DMS114 treated with DMSO at 0.1 percent for 48 hours (cell line): ENCODE measurements at regions not wholly inside any gene's neighbourhood (a gene's known extent, or its start where the extent isn't known, plus 50 kb on each side); places are given as distances from the start of the nearest gene placed in this dataset.

Experiments used
- DNase-seq: peaks from one replicate; lab custom pipeline; 2025; ENCODE audit not compliant: unreplicated experiment; lab: John Stamatoyannopoulos, UW

GRCh38 chr7:84256571-84256971, 62.0 kb upstream of the SEMA3A start:
- DNase-seq = no peak

DNA sequence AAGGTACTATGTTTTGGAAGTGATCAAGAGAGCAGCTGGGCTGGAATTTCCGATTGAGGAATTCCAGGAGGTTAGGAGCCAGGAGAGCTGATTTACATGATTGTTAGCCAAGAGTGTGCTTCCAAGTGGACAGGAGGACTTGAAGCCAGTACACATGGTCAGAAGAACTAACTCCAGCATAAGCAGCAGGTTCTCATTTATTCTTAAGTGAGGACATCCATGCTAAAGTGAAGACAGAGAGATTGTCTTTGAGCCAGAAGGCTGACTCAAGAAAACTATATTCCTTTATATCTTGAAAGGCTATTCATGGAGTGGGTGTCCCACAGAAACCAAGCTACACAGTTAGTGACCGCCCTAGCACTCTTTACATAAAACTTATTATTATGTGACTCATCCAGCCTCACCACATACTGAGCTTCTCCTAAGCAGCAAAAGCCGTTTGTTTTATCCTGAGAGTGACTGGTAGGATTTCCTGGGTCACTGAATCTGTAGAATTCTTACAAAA, 56.7 kb upstream of the SEMA3A start:
- DNase-seq = no peak

DNA sequence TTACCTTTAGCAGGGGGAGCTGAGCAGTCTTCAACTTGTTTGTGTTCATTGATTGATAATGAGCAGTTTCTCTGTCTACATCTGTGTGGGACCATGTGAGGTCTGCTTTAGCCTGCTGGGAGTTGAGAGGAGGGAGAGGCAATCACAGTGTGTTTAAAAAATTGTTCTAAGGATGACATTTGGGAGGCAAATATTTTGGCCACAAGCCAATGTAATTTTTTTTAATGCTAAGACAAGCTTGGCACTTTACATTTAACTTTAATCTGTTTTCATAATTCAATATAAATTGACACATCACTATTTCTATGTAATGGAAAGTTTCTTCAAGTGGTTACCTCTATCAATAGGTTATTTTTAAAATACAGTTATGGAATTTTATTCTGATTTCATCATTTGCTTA, 55.9 kb upstream of the SEMA3A start:
- DNase-seq = no peak

- no peak for DNase-seq
Measured at GRCh38 chr7:84249656-84250055, 55.1 kb upstream of the SEMA3A start.

DNA sequence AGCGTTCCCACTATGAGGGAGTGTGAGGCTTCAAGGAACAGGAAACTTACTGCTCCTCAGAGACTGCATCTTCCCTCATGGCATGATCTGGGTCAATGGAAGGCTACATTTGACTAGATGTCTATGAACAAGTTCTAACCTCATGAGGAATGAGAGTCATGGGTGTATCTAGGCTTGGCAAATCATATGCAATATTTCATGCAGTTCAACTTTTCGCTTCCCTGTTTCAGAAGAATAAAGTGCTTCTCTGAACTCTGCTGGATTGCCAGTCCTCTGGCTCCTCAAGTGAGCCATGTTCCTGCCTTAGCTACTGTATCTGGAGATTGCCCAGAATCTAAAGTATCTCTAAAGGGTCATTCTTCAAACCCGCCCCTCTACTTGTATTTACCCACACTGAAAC, 54.3 kb upstream of the SEMA3A start:
- no peak for DNase-seq

DNA sequence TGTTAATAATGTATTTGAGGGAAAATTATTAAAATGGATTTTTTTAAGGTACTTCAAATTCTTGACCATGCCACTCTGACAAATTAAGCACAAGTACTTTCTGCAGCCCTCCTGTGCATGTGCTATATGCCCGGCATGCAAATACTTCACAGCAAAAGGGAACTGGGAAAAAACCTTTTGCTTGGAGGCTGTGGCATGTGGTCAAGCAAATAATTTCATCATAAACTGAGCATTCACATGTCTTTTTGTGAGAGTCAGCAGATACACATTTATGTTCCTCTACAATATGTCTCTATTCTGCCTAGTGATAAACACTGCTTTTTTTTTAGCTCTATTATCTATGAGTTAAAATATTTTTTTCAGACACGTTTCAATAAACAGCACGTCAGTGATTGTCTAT, 53.7 kb upstream of the SEMA3A start:
- DNase-seq = no peak

DNA sequence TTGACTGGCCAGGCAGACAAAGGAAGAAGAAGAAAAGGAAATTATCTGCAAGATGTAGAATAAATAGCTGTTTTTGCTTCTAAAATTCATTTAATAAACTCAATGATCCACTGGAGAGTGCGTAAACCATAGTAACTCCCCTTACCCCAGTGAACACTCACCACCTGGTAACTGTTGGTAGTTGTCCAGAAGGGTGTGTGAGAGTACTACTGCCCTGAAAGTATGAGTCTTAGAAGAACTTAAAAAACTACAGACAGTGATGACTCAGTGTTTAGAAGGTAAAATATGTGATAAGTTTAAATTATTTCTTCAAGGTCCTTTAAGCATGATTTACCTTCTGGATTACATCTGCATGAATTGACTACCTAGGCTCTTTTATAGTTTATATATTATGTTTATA, 53.0 kb upstream of the SEMA3A start:
- no peak for DNase-seq

- DNase-seq = no peak
Measured at GRCh38 chr7:84245835-84246234, 51.2 kb upstream of the SEMA3A start.
